BLaER1 (cell line): ENCODE measurements at regions not wholly inside any gene's neighbourhood (a gene's known extent, or its start where the extent isn't known, plus 50 kb on each side); places are given as distances from the start of the nearest gene placed in this dataset.

Source experiments
- H3K27ac ChIP-seq: shearing (Covaris generic); formaldehyde crosslinking; 2 replicates; pipeline ENCODE4 v1.8.1; 2022
- H3K27me3 ChIP-seq: shearing (Covaris generic); formaldehyde crosslinking; 2 replicates; pipeline ENCODE4 v1.8.1; 2022
- H3K36me3 ChIP-seq: shearing (Covaris generic); formaldehyde crosslinking; 2 replicates; pipeline ENCODE4 v1.8.1; 2022
- H3K4me1 ChIP-seq: shearing (Covaris generic); formaldehyde crosslinking; 2 replicates; pipeline ENCODE4 v1.8.1; 2022
- H3K4me2 ChIP-seq: shearing (Covaris generic); formaldehyde crosslinking; 2 replicates; pipeline ENCODE4 v1.8.1; 2022
- H3K4me3 ChIP-seq: shearing (Covaris generic); formaldehyde crosslinking; 2 replicates; pipeline ENCODE4 v1.8.1; 2022
- H3K9ac ChIP-seq: shearing (Covaris generic); formaldehyde crosslinking; 2 replicates; pipeline ENCODE4 v1.8.1; 2022
- H3K9me3 ChIP-seq: shearing (Covaris generic); formaldehyde crosslinking; 2 replicates; pipeline ENCODE4 v1.8.1; 2022
- H4K20me1 ChIP-seq: shearing (Covaris generic); formaldehyde crosslinking; 2 replicates; pipeline ENCODE4 v1.8.1; 2022
- Cebpa-rat ChIP-seq: shearing (Covaris generic); IDR thresholded peaks from 2 replicates; pipeline ENCODE4 v1.8.1; 2022

DNA sequence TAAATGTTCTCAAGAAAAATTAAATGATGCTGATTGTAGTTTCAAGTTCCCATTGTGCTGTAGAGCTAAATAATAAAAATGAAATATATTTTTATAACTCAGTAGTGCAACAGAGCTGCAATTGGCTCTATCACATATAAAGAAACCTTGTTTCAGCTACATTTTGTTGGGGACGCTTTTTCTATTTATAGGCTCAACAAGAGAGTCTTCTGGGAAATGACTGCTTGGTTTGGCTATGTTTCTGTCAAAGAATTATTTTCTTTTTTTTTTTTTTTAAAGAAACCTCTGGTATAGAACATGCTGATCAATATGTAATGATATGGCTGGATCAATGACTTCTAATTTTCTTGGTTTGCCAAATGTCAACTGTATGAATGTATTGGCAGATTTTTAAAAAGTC, 76.5 kb downstream of the OTOL1 start:
- no peaks in the 10 kb centered on the region for H3K9me3 ChIP-seq
- H3K4me3 ChIP-seq, result no peak overlapping the region
- H3K4me2 ChIP-seq, result no peak overlapping the region
- H3K27ac ChIP-seq, result no peak overlapping the region
- H3K4me1 ChIP-seq, result no peaks in the 10 kb centered on the region
- no peak for TF ChIP-seq Cebpa-rat
- H3K36me3 ChIP-seq, result no peaks in the 10 kb centered on the region
- H3K9ac ChIP-seq, result no peak overlapping the region
- no peaks in the 10 kb centered on the region for H3K27me3 ChIP-seq
- H4K20me1 ChIP-seq, result no peaks in the 10 kb centered on the region

DNA sequence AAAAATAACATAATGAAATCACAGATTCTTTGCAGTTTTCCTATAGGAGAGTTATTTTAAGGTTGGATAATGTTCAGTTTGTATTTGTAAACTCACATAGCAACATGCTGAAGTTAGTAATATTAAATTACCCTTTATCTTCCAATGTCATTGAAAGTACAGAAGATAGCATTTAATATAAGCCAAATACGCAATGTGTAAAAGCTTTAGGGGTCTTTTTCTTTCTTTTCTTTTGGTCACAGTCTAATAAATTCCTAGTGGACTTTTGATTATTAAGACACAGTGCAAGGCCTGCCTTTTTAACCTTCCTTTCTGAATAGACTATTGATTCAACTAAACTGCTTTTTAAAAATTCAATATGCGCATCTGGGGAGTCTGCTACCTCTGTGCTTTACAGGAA, 79.3 kb downstream of the OTOL1 start:
- Histone ChIP-seq H3K4me2 (no peak overlapping the region), H3K9ac (no peak overlapping the region), H3K4me3 (no peak overlapping the region), H3K4me1 (no peaks in the 10 kb centered on the region), H3K9me3 (no peaks in the 10 kb centered on the region), H3K27me3 (no peaks in the 10 kb centered on the region), H4K20me1 (no peaks in the 10 kb centered on the region), H3K36me3 (no peaks in the 10 kb centered on the region), H3K27ac (no peak overlapping the region)
- TF ChIP-seq Cebpa-rat, result no peak

DNA sequence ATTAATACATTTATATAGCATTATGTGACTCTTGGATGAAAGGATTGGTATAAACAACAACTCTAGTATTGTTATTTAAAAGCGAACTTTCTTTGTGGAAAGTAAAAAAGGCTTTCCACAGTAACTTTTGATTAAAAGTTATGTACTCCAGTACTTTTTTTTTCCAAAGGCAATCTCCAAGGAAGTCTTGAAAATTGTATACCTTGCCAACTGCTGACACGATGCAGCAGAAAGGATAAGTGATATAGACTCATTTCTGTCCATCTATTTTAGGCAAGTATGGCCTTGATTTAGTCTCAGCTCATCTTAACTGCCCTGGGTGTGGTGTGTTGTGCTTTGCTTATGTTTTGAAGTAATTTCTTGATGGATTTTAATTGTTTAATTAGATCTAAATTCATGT, 79.7 kb downstream of the OTOL1 start:
- H3K9ac ChIP-seq, result no peak overlapping the region

DNA sequence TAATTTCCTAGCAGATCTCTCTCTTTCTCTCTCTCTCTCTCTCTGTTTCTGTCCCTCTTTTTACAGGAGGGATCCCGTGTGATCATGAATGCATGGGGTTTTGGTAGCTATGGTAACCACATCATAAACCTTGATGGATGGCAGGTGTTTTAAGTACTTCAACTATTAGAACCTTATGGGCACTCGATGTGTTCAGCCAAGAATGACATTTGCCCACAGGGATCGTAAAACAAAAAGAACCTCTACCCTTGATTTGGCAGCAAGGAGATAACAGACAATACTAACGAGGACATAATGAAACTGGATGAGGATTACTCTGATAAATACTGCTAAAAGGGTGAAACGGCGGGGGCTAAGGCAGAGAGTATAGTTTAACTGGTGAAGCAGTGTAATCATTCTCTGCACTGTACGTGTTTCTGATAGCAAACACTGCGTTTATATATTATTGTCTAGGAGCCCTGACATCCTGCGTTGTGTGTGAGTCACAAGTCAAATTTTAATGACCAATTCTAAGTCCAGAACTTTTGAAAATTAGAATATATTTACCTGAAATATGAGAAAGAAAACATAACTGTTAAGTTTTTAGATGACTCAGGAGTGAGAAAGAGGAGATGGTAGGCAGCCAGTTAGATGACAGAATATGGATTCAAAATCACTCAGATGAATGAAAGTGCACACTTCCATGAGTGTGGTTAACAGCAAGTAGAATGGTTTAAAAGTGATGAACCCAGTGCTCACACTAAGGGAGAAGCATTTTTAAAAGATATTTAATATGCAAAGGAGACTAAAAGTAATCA, 80.3 kb downstream of the OTOL1 start:
- H3K4me3 ChIP-seq, result no peak overlapping the region

More for the DNA sequence above, 79.7 kb downstream of the OTOL1 start:
- Histone ChIP-seq H3K4me3 (no peak overlapping the region), H3K27ac (no peak overlapping the region), H3K4me2 (no peak overlapping the region), H3K4me1 (no peaks in the 10 kb centered on the region), H3K9me3 (no peaks in the 10 kb centered on the region), H4K20me1 (no peaks in the 10 kb centered on the region), H3K27me3 (no peaks in the 10 kb centered on the region), H3K36me3 (no peaks in the 10 kb centered on the region)
- TF ChIP-seq Cebpa-rat, result no peak

DNA sequence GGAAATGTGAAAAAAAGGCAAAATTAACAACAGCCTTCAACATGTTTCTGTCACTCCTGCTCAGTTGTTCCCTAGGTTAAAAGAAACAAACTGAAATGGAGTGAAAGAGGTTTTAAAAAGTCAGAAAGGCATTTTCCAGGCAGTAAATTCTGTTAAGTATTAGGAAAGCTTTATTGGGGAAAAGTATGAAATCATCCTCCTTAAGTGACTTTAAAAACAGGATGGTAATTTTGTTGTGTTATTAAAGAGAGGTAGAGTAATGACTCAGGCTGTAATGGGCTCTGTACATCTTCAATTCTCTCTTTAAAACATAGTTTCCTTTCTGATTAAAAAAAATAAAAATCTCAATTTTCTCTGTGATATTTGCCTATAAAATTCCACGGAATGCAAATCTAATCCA, 81.1 kb downstream of the OTOL1 start:
- no peaks in the 10 kb centered on the region for H3K27me3 ChIP-seq
- no peaks in the 10 kb centered on the region for H3K36me3 ChIP-seq
- no peaks in the 10 kb centered on the region for H3K9me3 ChIP-seq
- no peaks in the 10 kb centered on the region for H3K4me1 ChIP-seq
- no peak overlapping the region for H3K4me2 ChIP-seq
- no peaks in the 10 kb centered on the region for H4K20me1 ChIP-seq
- no peak overlapping the region for H3K27ac ChIP-seq
- no peak overlapping the region for H3K4me3 ChIP-seq
- no peak for TF ChIP-seq Cebpa-rat
- H3K9ac ChIP-seq, result no peak overlapping the region

More for the DNA sequence above, 80.3 kb downstream of the OTOL1 start:
- H3K4me2 ChIP-seq, result no peak overlapping the region
- H4K20me1 ChIP-seq, result no peaks in the 10 kb centered on the region
- H3K36me3 ChIP-seq, result no peaks in the 10 kb centered on the region
- H3K27me3 ChIP-seq, result no peaks in the 10 kb centered on the region
- H3K9ac ChIP-seq, result no peak overlapping the region
- TF ChIP-seq Cebpa-rat, result no peak
- H3K9me3 ChIP-seq, result no peaks in the 10 kb centered on the region
- H3K4me1 ChIP-seq, result no peaks in the 10 kb centered on the region
- no peak overlapping the region for H3K27ac ChIP-seq

DNA sequence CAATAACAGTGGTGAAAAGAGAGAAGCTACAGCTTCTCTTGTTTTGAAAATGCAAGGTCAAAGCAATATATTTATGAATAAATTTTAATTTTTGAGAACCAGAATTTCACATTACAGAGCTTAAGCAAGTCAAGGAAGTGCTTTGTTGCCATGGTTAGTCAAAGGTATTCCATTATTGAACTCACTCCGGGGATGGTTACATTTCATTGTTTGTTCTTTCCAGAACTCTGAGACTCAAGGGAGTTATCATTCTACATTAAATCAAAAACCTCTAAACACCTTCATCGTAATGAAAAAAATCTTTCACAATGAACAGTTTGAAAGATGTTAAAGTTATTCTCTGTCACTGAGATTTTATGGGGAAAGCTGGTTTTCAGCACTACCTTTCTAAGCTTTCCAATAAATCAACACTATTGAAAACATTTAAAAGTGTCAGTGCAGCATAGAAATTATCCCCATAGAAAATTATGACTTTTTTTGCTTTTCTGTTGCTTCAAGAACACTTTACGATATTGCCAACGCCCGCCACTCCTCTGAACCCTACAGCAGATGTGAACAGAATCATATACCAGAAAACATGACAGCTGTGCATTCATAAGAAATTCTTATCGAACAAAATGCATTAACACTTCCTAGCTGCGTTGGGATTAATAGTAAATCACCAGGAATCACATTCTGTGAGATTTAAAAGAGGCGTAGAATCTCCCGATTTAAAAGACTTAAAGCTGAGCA, 83.0 kb downstream of the OTOL1 start:
- no peak for TF ChIP-seq Cebpa-rat
- Histone ChIP-seq H3K4me1 (no peaks in the 10 kb centered on the region), H3K9me3 (no peaks in the 10 kb centered on the region), H3K4me2 (no peak overlapping the region), H3K4me3 (no peak overlapping the region), H3K36me3 (no peaks in the 10 kb centered on the region), H4K20me1 (no peaks in the 10 kb centered on the region), H3K27ac (no peak overlapping the region), H3K9ac (no peak overlapping the region), H3K27me3 (no peaks in the 10 kb centered on the region)

DNA sequence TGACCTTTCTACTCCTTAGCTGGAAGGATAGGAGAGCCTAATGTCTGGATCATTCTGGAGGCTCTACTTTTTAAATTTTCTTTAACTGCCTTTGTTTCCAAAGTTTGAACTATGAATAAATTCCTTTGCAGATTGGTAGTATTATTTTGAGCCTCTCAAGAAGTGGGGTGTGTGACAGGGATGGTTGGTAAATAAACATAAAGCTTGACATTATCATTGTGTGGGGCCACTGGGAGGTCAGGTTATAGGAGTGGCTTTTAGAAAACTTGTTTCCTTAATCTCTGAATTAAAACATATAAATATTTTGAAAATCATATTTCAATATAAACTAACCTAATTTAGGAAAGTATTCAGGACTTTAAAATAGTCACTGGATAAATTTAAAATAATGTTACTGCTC, 89.3 kb downstream of the OTOL1 start:
- no peaks in the 10 kb centered on the region for H3K27me3 ChIP-seq
- H3K9me3 ChIP-seq, result peaks cover 14% of the 10 kb centered on the region
- no peaks in the 10 kb centered on the region for H3K4me1 ChIP-seq
- no peak overlapping the region for H3K4me2 ChIP-seq
- H3K27ac ChIP-seq, result no peak overlapping the region
- no peaks in the 10 kb centered on the region for H3K36me3 ChIP-seq
- H4K20me1 ChIP-seq, result no peaks in the 10 kb centered on the region
- H3K9ac ChIP-seq, result no peak overlapping the region
- no peak for TF ChIP-seq Cebpa-rat
- no peak overlapping the region for H3K4me3 ChIP-seq

DNA sequence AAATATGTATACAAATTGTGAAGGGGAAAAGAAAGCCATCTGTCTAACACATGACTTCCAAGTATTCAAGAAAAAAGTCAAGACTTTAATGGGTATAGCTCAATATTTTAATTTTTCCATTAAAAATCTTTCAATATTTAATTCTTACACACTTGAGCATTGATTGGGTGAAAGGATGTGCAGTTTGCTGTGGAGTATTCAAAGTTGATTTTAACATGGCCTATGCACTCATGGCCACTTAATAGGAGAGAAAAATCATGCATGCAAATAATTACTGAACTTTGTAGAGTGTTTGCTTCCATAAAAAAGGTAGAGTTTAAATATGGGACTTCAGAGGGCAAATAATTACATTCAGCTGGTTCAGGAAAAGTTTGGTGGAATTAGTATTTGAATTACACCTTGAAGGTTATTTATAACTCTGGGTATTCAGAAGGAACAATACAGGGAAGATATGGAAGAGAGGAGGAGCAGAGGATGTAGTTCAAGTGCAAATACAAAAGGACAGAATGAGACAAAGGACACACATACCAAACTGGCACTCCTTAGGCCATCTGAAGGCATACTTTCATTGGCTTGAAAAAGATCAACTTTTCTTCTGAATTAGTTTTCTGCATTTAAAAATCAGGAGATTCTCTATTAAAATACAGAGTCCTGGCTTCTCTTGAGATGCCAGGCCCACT, 90.1 kb downstream of the OTOL1 start:
- TF ChIP-seq Cebpa-rat, result no peak
- peaks cover 18% of the 10 kb centered on the region for H3K9me3 ChIP-seq
- H3K36me3 ChIP-seq, result no peaks in the 10 kb centered on the region
- H3K27me3 ChIP-seq, result no peaks in the 10 kb centered on the region
- H3K9ac ChIP-seq, result no peak overlapping the region
- H3K27ac ChIP-seq, result no peak overlapping the region
- no peak overlapping the region for H3K4me3 ChIP-seq
- no peak overlapping the region for H3K4me2 ChIP-seq
- H3K4me1 ChIP-seq, result no peaks in the 10 kb centered on the region
- no peaks in the 10 kb centered on the region for H4K20me1 ChIP-seq

DNA sequence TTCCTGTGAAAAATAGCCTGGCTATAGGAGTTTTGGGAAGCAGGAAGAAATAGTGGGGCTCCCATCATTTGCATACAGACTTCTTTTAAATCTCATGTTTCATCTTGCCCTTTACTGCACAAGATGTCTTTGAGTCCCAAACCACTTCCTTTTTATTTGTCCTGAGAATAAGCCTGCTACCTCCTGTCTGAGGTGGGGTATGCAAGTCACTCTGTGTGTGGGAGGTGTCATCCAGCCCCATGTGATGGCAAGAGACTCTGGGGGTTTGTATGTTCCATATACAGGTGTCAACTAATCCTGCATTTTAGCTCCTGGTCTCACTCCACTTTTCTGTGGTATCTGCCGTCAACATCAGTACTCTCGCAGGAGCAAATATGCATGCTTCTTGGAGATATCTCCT, 102.0 kb downstream of the OTOL1 start:
- Histone ChIP-seq H3K9ac (no peak overlapping the region), H3K4me3 (no peak overlapping the region), H3K4me1 (no peaks in the 10 kb centered on the region), H3K36me3 (no peaks in the 10 kb centered on the region), H3K4me2 (no peak overlapping the region), H3K27ac (no peak overlapping the region), H4K20me1 (no peaks in the 10 kb centered on the region), H3K9me3 (no peaks in the 10 kb centered on the region), H3K27me3 (no peaks in the 10 kb centered on the region)
- no peak for TF ChIP-seq Cebpa-rat

DNA sequence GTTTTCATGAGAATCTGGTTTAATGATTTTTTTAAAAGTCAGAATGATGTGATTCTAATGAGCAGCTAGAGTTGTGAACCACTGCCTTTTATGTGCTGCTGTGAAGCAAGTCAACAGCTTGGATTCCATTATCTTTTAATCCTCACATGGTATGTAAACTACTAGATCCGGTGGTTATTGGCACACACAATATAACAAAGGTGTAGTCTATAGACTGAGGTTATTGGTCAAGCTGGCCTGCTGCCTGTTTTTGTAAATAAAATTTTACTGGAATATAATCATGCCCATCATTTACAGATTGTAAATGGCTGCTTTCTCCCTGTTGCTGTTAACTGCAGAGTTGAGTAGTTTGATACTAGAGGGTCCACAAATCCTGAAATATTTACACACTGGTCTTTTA, 103.1 kb downstream of the OTOL1 start:
- Histone ChIP-seq H3K9ac (no peak overlapping the region), H3K9me3 (no peaks in the 10 kb centered on the region), H3K4me1 (no peaks in the 10 kb centered on the region), H3K27me3 (no peaks in the 10 kb centered on the region), H4K20me1 (no peaks in the 10 kb centered on the region), H3K4me3 (no peak overlapping the region), H3K27ac (no peak overlapping the region), H3K36me3 (no peaks in the 10 kb centered on the region), H3K4me2 (no peak overlapping the region)
- no peak for TF ChIP-seq Cebpa-rat
